A549 (cell line): ENCODE measurements at regions not wholly inside any gene's neighbourhood (a gene's known extent, or its start where the extent isn't known, plus 50 kb on each side); places are given as distances from the start of the nearest gene placed in this dataset.

ENCODE experiments used
- ATAC-seq, 2 experiments: fragments of 200-7000 bp in 1 of 2; fragments of >200 bp in 1 of 2; cut with Nextera tagmentation in 1 of 2; cut with Tn5 transposase in 1 of 2; 3 replicates each; pipeline versions ENCODE4 v1.8.0 to v1.9.1; 2018 to 2020; ENCODE audit warnings: mild to moderate bottlenecking in 1 of 2, moderate library complexity in 1 of 2
- CTCF ChIA-PET: fragments of 300-600 bp; sonication (Branson Sonifier 250); formaldehyde crosslinking; extraction: SDS; loops from one replicate; lab custom pipeline; 2021; ENCODE audit warnings: antibody characterized with exemption, inconsistent platforms; lab: Yijun Ruan, JAX
- POLR2A ChIA-PET: fragments of 350-600 bp; formaldehyde crosslinking; extraction: SDS; loops from one replicate; lab custom pipeline; 2021; ENCODE audit warnings: antibody characterized with exemption, inconsistent platforms; lab: Yijun Ruan, JAX
- DNase-seq, 2 experiments: peaks; one replicate each; pipeline versions ENCODE4 v3.0.0 to v3.0.0-alpha.2; 2011 to 2016; ENCODE audit warnings: low read depth in 1 of 2, low spot score in 1 of 2
- FAIRE-seq: peaks from 2 replicates; lab custom pipeline; 2011; peaks lifted over from hg19 to GRCh38; lab: Jason Lieb, UNC
- H3K27ac ChIP-seq, 2 experiments: fragments of >200 bp; sonication (Bioruptor Twin); formaldehyde crosslinking; 3 replicates each; pipeline ENCODE4 v1.5.1; 2016 to 2017
- H3K4me1 ChIP-seq: fragments of >200 bp; sonication (Bioruptor Twin); formaldehyde crosslinking; 3 replicates; pipeline ENCODE4 v1.6.1; 2016
- H3K4me2 ChIP-seq: fragments of >200 bp; sonication (Bioruptor Twin); formaldehyde crosslinking; 3 replicates; pipeline ENCODE4 v1.6.1; 2016
- H3K4me3 ChIP-seq: fragments of >200 bp; sonication (Bioruptor Twin); formaldehyde crosslinking; 3 replicates; pipeline ENCODE4 v1.5.1; 2016
- H3K9me3 ChIP-seq: fragments of >200 bp; sonication (Bioruptor Twin); formaldehyde crosslinking; 3 replicates; pipeline ENCODE4 v1.6.1; 2016
- BCL3 ChIP-seq: fragments of >200 bp; sonication (Bioruptor Twin); formaldehyde crosslinking; IDR thresholded peaks from 3 replicates; pipeline ENCODE4 v1.6.1; 2016
- BHLHE40 ChIP-seq: IDR thresholded peaks from 2 replicates; pipeline ENCODE4 v1.6.1; 2012; ENCODE audit warnings: low read depth, low read length, inconsistent platforms
- HDAC2 ChIP-seq: fragments of 200-600 bp; sonication (generic); IDR thresholded peaks from 2 replicates; pipeline ENCODE4 v1.6.1; 2016
- HEYL ChIP-seq: fragments of 250-450 bp; sonication (Bioruptor Pico); IDR thresholded peaks from 2 replicates; pipeline ENCODE4 v1.8.0; 2021; ENCODE audit warnings: mild to moderate bottlenecking, moderate library complexity
- JUN ChIP-seq, 2 experiments: fragments of >200 bp; sonication (Bioruptor Twin); formaldehyde crosslinking; IDR thresholded peaks; 2 replicates in 1 of 2; 3 replicates in 1 of 2; pipeline ENCODE4 v1.6.1; 2016 to 2017
- KDM1A ChIP-seq: fragments of 200-600 bp; sonication (generic); IDR thresholded peaks from 2 replicates; pipeline ENCODE4 v1.6.1; 2016; ENCODE audit warnings: low read depth, mild to moderate bottlenecking
- KDM5A ChIP-seq: fragments of 200-600 bp; sonication (generic); IDR thresholded peaks from 2 replicates; pipeline ENCODE4 v1.6.1; 2016; ENCODE audit warnings: antibody characterized with exemption, mild to moderate bottlenecking
- MAFK ChIP-seq: fragments of 450-650 bp; IDR thresholded peaks from 2 replicates; pipeline ENCODE4 v1.6.1; 2014; ENCODE audit not compliant: partially characterized antibody
- MAX ChIP-seq: IDR thresholded peaks from 2 replicates; pipeline ENCODE4 v1.6.1; 2012
- MYC ChIP-seq: IDR thresholded peaks from 2 replicates; pipeline ENCODE4 v1.6.1; 2012; ENCODE audit warnings: mild to moderate bottlenecking, inconsistent platforms, low read length, improper control_type of control experiment, borderline replicate concordance
- NFE2L2 ChIP-seq: fragments of 150-350 bp; conservative IDR thresholded peaks from 2 replicates; pipeline ENCODE4 v1.6.1; 2014; ENCODE audit warnings: low read length
- POLR2A ChIP-seq: IDR thresholded peaks from 2 replicates; pipeline ENCODE4 v1.6.1; 2012; ENCODE audit warnings: mild to moderate bottlenecking, low read length
- POLR2AphosphoS2 ChIP-seq: conservative IDR thresholded peaks from 2 replicates; pipeline ENCODE4 v1.6.1; 2012; ENCODE audit warnings: low read length, improper control_type of control experiment, inconsistent platforms
- REST ChIP-seq: fragments of 200-600 bp; sonication (generic); IDR thresholded peaks from 2 replicates; pipeline ENCODE4 v1.6.1; 2016; ENCODE audit warnings: antibody characterized with exemption, mild to moderate bottlenecking, moderate library complexity
- SREBF2 ChIP-seq: fragments of 450-650 bp; IDR thresholded peaks from 2 replicates; pipeline ENCODE4 v1.6.1; 2014; ENCODE audit warnings: mild to moderate bottlenecking, moderate library complexity
- USF2 ChIP-seq: fragments of 450-650 bp; IDR thresholded peaks from 2 replicates; pipeline ENCODE4 v1.6.1; 2014; ENCODE audit warnings: antibody characterized with exemption
- ZFP36 ChIP-seq: fragments of 450-650 bp; IDR thresholded peaks from 2 replicates; pipeline ENCODE4 v1.6.1; 2014; ENCODE audit warnings: borderline replicate concordance; ENCODE audit not compliant: partially characterized antibody
- ZNF302 ChIP-seq: fragments of 250-450 bp; sonication (Bioruptor Pico); IDR thresholded peaks from 2 replicates; pipeline ENCODE4 v1.9.0; 2021; ENCODE audit warnings: inconsistent platforms, mild to moderate bottlenecking, moderate library complexity
- WGBS: methylation state at CpG from one replicate; pipeline ENCODE4 v1.1.6; 2017; ENCODE audit errors: missing lambda C conversion rate; 5-methylcytosine and 5-hydroxymethylcytosine counted together

GRCh38 chr14:28102814-28103213 lies 663.8 kb upstream of the FOXG1 start (continued):
- no peak for TF ChIP-seq BCL3
- no peak for TF ChIP-seq MAFK
- TF ChIP-seq, all 56 proteins: peak for 0

GRCh38 chr14:28113311-28113710 lies 653.3 kb upstream of the FOXG1 start:
- POLR2A ChIA-PET = no interaction called here
- FAIRE-seq (no peak), DNase-seq (no peak)
- 34% methylated on average over 2 of the region's 2 CpGs for WGBS
- no peak overlapping the region for H3K27ac ChIP-seq
- H3K9me3 ChIP-seq = no peaks in the 10 kb centered on the region
- TF ChIP-seq MAFK (peak; percentile 6), MAX (no peak), POLR2AphosphoS2 (no peak), ZNF302 (CRISPR knock-in tag) (no peak)
- TF ChIP-seq, all 56 proteins: peak for 1
- CTCF ChIA-PET = no interaction called here
- no peak for ATAC-seq
- Histone ChIP-seq H3K4me2 (no peak overlapping the region), H3K4me3 (no peak overlapping the region), H3K4me1 (no peaks in the 10 kb centered on the region)

- no peak for FAIRE-seq
- no peak overlapping the region for H3K27ac ChIP-seq
- ATAC-seq = no peak
- H3K4me2 ChIP-seq = no peak overlapping the region
- ChIA-PET POLR2A (no interaction called here), CTCF (no interaction called here)
- TF ChIP-seq ZFP36 = no peak
- TF ChIP-seq MYC = no peak
- no peak for TF ChIP-seq POLR2A
- TF ChIP-seq JUN (IDR thresholded peaks at IDR 0.05) = no peak
- TF ChIP-seq KDM1A = no peak
- no peak for TF ChIP-seq NFE2L2
- TF ChIP-seq BHLHE40 = no peak
- TF ChIP-seq HDAC2 = no peak
- TF ChIP-seq SREBF2 = no peak
- TF ChIP-seq KDM5A = no peak
- TF ChIP-seq REST = no peak
- no peak for TF ChIP-seq HEYL (CRISPR knock-in tag)
- no peak for TF ChIP-seq BCL3
- TF ChIP-seq ZNF302 (CRISPR knock-in tag) = no peak
- no peak for TF ChIP-seq USF2
- no peak for TF ChIP-seq MAX
- no peak for TF ChIP-seq MAFK
- H3K4me1 ChIP-seq = no peaks in the 10 kb centered on the region
- H3K4me3 ChIP-seq = no peak overlapping the region
- no peaks in the 10 kb centered on the region; the same call in 2 of the 3 replicates for H3K9me3 ChIP-seq
- no peak for DNase-seq
Observed at GRCh38 chr14:28116716-28117115, 649.9 kb upstream of the FOXG1 start.
